Body of pancreas (tissue), 4 donors: ENCODE measurements at regions not wholly inside any gene's neighbourhood (a gene's known extent, or its start where the extent isn't known, plus 50 kb on each side); places are given as distances from the start of the nearest gene placed in this dataset.
"Not testable (repeated sequence)": the region's sequence is repeated elsewhere in the genome, so short reads cannot be mapped to it uniquely, and the experiment has no call there.

ENCODE experiments used
- CTCF ChIP-seq, 7 experiments: fragments of 450-650 bp in 4 of 7; fragments of 200-600 bp in 3 of 7; sonication (generic) in 3 of 7; IDR thresholded peaks; one replicate each; pipeline ENCODE4 v1.5.1; 2016 to 2019; ENCODE audit warnings: antibody characterized with exemption in 7 of 7
- POLR2A ChIP-seq, 3 donors: fragments of 450-650 bp; IDR thresholded peaks; one replicate each; pipeline ENCODE4 v1.6.1; 2016; ENCODE audit warnings: antibody characterized with exemption in 3 of 3, mild to moderate bottlenecking in 2 of 3

- TF ChIP-seq CTCF, POLR2A (IDR thresholded peaks at IDR 0.05): not testable (repeated sequence)
Measured at GRCh38 chr7:150183602-150184001, 139.6 kb upstream of the LRRC61 start.
